H1 (cell line): ENCODE measurements at regions not wholly inside any gene's neighbourhood (a gene's known extent, or its start where the extent isn't known, plus 50 kb on each side); places are given as distances from the start of the nearest gene placed in this dataset.

Source experiments
- CTCF ChIA-PET: fragments of 300-600 bp; sonication (Branson Sonifier 250); formaldehyde crosslinking; loops from one replicate; lab custom pipeline; 2021; ENCODE audit not compliant: partially characterized antibody; lab: Charles Lee
- POLR2A ChIA-PET: fragments of 300-600 bp; sonication (Branson Sonifier 250); formaldehyde crosslinking; loops from one replicate; lab custom pipeline; 2021; ENCODE audit warnings: inconsistent platforms; ENCODE audit not compliant: partially characterized antibody; lab: Charles Lee
- DNase-seq, 2 experiments: peaks; one replicate each; pipeline versions ENCODE4 v3.0.0 to v3.0.0-alpha.2; 2010 to 2022; ENCODE audit warnings: low spot score in 2 of 2, low read depth in 1 of 2, mixed read lengths in 1 of 2
- FAIRE-seq: peaks from 2 replicates; lab custom pipeline; 2011; peaks lifted over from hg19 to GRCh38; lab: Jason Lieb, UNC
- H2AFZ ChIP-seq: 2 replicates; pipeline ENCODE4 v1.8.1; 2012; ENCODE audit warnings: low read length, inconsistent platforms
- H2AK5ac ChIP-seq: 2 replicates; pipeline ENCODE4 v1.6.1; 2013; ENCODE audit warnings: low read depth, low read length
- H2BK120ac ChIP-seq: replicated peaks from 2 replicates; pipeline ENCODE3; 2013; ENCODE audit warnings: low read depth, low read length, inconsistent platforms
- H2BK12ac ChIP-seq: 2 replicates; pipeline ENCODE4 v1.6.1; 2013; ENCODE audit warnings: low read depth, low read length
- H2BK15ac ChIP-seq: 2 replicates; pipeline ENCODE4 v1.6.1; 2013; ENCODE audit warnings: low read length
- H2BK20ac ChIP-seq: 2 replicates; pipeline ENCODE4 v1.6.1; 2013; ENCODE audit warnings: low read length
- H2BK5ac ChIP-seq: 2 replicates; pipeline ENCODE4 v1.6.1; 2013; ENCODE audit warnings: low read depth, low read length
- H3K14ac ChIP-seq: 2 replicates; pipeline ENCODE4 v1.6.1; 2013; ENCODE audit warnings: inconsistent platforms; ENCODE audit not compliant: insufficient read length
- H3K18ac ChIP-seq: 2 replicates; pipeline ENCODE4 v1.6.1; 2013; ENCODE audit warnings: low read length; ENCODE audit errors: extremely low read depth
- H3K23ac ChIP-seq: 2 replicates; pipeline ENCODE4 v1.6.1; 2013; ENCODE audit warnings: inconsistent platforms; ENCODE audit not compliant: insufficient read length
- H3K23me2 ChIP-seq: 2 replicates; pipeline ENCODE4 v1.6.1; 2013; ENCODE audit warnings: low read depth, low read length
- H3K27ac ChIP-seq: 2 replicates; pipeline ENCODE4 v1.6.1; 2011; ENCODE audit warnings: low read depth, low read length, inconsistent platforms
- H3K27me3 ChIP-seq, 4 experiments: replicated peaks in 1 of 4; 1 replicate in 1 of 4; 2 replicates in 3 of 4; pipeline versions ENCODE4 v1.6.1 to v1.8.1; 2011 to 2013; ENCODE audit warnings: low read length in 3 of 4, mild to moderate bottlenecking in 3 of 4, inconsistent platforms in 2 of 4, mixed read lengths in 2 of 4, moderate library complexity in 1 of 4; ENCODE audit not compliant: control insufficient read depth in 3 of 4, insufficient read depth in 3 of 4; ENCODE audit errors: extremely low read depth in 1 of 4
- H3K36me3 ChIP-seq, 4 experiments: 2 replicates each; pipeline versions ENCODE4 v1.6.1 to v1.8.1; 2011 to 2013; ENCODE audit warnings: mild to moderate bottlenecking in 4 of 4, low read length in 3 of 4, moderate library complexity in 2 of 4, control low read depth in 1 of 4, inconsistent platforms in 1 of 4; ENCODE audit not compliant: insufficient read depth in 4 of 4, control insufficient read depth in 2 of 4
- H3K4ac ChIP-seq: replicated peaks from 2 replicates; pipeline ENCODE3; 2013; ENCODE audit warnings: low read length, low read depth, mixed read lengths, inconsistent platforms; ENCODE audit not compliant: insufficient read length
- H3K4me1 ChIP-seq, 4 experiments: replicated peaks in 1 of 4; 1 replicate in 1 of 4; 2 replicates in 3 of 4; pipeline versions ENCODE4 v1.6.1 to v1.8.1; 2011 to 2013; ENCODE audit warnings: low read length in 3 of 4, inconsistent platforms in 2 of 4, mixed read lengths in 1 of 4; ENCODE audit not compliant: insufficient read depth in 4 of 4, control insufficient read depth in 3 of 4
- H3K4me2 ChIP-seq, 2 experiments: 2 replicates each; pipeline versions ENCODE4 v1.6.1 to v1.8.1; 2011 to 2013; ENCODE audit warnings: low read depth in 2 of 2, low read length in 2 of 2, control low read depth in 1 of 2, inconsistent platforms in 1 of 2, mild to moderate bottlenecking in 1 of 2; ENCODE audit not compliant: insufficient read depth in 1 of 2
- H3K4me3 ChIP-seq, 4 experiments: fragments of 200-600, 300-600 bp in 1 of 4; sonication (generic), shearing (Covaris generic), sonication (Bioruptor Twin) in 1 of 4; 2 replicates each; pipeline versions ENCODE4 v1.5.1 to v1.8.1; 2011 to 2016; ENCODE audit warnings: low read length in 4 of 4, low read depth in 3 of 4, control low read depth in 2 of 4, inconsistent platforms in 2 of 4, mild to moderate bottlenecking in 2 of 4, mixed read lengths in 1 of 4, moderate library complexity in 1 of 4; ENCODE audit not compliant: insufficient read depth in 2 of 4; ENCODE audit errors: extremely low read depth in 1 of 4
- H3K56ac ChIP-seq: replicated peaks from 2 replicates; pipeline ENCODE3; 2013; ENCODE audit warnings: low read depth, mild to moderate bottlenecking, mixed read lengths, low read length, inconsistent platforms; ENCODE audit not compliant: insufficient read length
- H3K79me1 ChIP-seq: 2 replicates; pipeline ENCODE4 v1.6.1; 2013; ENCODE audit warnings: low read depth, low read length, control low read depth
- H3K79me2 ChIP-seq, 2 experiments: 2 replicates each; pipeline versions ENCODE4 v1.6.1 to v1.8.1; 2012 to 2013; ENCODE audit warnings: low read length in 2 of 2, mild to moderate bottlenecking in 2 of 2, inconsistent platforms in 1 of 2; ENCODE audit not compliant: insufficient read depth in 2 of 2, control insufficient read depth in 1 of 2
- H3K9ac ChIP-seq, 4 experiments: replicated peaks in 1 of 4; 1 replicate in 1 of 4; 2 replicates in 3 of 4; pipeline versions ENCODE4 v1.6.1 to v1.8.1; 2011 to 2013; ENCODE audit warnings: low read depth in 3 of 4, low read length in 3 of 4, control low read depth in 2 of 4, mild to moderate bottlenecking in 2 of 4, moderate library complexity in 2 of 4, inconsistent platforms in 1 of 4; ENCODE audit errors: extremely low read depth in 1 of 4
- H3K9me3 ChIP-seq, 2 experiments: 2 replicates each; pipeline versions ENCODE4 v1.6.1 to v1.8.1; 2012 to 2013; ENCODE audit warnings: mild to moderate bottlenecking in 2 of 2, moderate library complexity in 2 of 2, control low read depth in 1 of 2, inconsistent platforms in 1 of 2, low read depth in 1 of 2, low read length in 1 of 2, mixed read lengths in 1 of 2; ENCODE audit not compliant: insufficient read depth in 2 of 2
- H4K20me1 ChIP-seq, 2 experiments: replicated peaks in 1 of 2; 2 replicates each; pipeline versions ENCODE3 to v1.8.1; 2011 to 2013; ENCODE audit warnings: inconsistent platforms in 2 of 2, low read length in 2 of 2, mild to moderate bottlenecking in 1 of 2; ENCODE audit not compliant: insufficient read depth in 2 of 2, control insufficient read depth in 1 of 2
- H4K5ac ChIP-seq: 2 replicates; pipeline ENCODE4 v1.6.1; 2013; ENCODE audit warnings: low read length, low read depth, mixed read lengths, inconsistent platforms; ENCODE audit not compliant: insufficient read length
- H4K8ac ChIP-seq: 2 replicates; pipeline ENCODE4 v1.8.0; 2013; ENCODE audit warnings: mild to moderate bottlenecking, moderate library complexity, low read length, inconsistent platforms; ENCODE audit not compliant: insufficient read depth; ENCODE audit errors: extremely low read depth
- H4K91ac ChIP-seq: replicated peaks from 2 replicates; pipeline ENCODE3; 2013; ENCODE audit warnings: low read length, mixed read lengths, inconsistent platforms; ENCODE audit not compliant: insufficient read length
- JUND ChIP-seq: IDR thresholded peaks from 2 replicates; pipeline ENCODE4 v1.6.1; 2011; ENCODE audit warnings: mild to moderate bottlenecking, improper control_type of control experiment, low read length
- NANOG ChIP-seq: IDR thresholded peaks from 2 replicates; pipeline ENCODE4 v1.6.1; 2011; ENCODE audit warnings: low read length, low read depth, mild to moderate bottlenecking, inconsistent platforms; ENCODE audit not compliant: insufficient read depth, poor library complexity, severe bottlenecking
- TEAD4 ChIP-seq: IDR thresholded peaks from 2 replicates; pipeline ENCODE4 v1.6.1; 2012; ENCODE audit warnings: low read depth, low read length, inconsistent platforms, mixed read lengths
- YY1 ChIP-seq: IDR thresholded peaks from 2 replicates; pipeline ENCODE4 v1.6.1; 2011; ENCODE audit warnings: low read depth, mild to moderate bottlenecking, low read length
- WGBS, 2 experiments: shearing (Covaris generic) in 1 of 2; methylation state at CpG; one replicate each; pipeline versions ENCODE4 v1.1.6 to v1.1.7; 2013 to 2015; ENCODE audit warnings: low lambda C conversion rate in 2 of 2, mixed read lengths in 2 of 2, inconsistent platforms in 1 of 2, low coverage in 1 of 2, missing lambda C conversion rate in 1 of 2; ENCODE audit not compliant: insufficient replicate concordance in 2 of 2, insufficient coverage in 1 of 2, insufficient read length in 1 of 2; ENCODE audit errors: extremely low coverage in 1 of 2, missing lambda C conversion rate in 1 of 2; 5-methylcytosine and 5-hydroxymethylcytosine counted together

GRCh38 chr18:10167759-10168158, 253.9 kb downstream of the VAPA start:
- H3K18ac ChIP-seq: no peak overlapping the region
- H4K5ac ChIP-seq: no peak overlapping the region
- no peaks in the 10 kb centered on the region; a peak in 1 of 7 replicates for H3K4me1 ChIP-seq
- no peaks in the 10 kb centered on the region for H4K20me1 ChIP-seq
- H3K4me3 ChIP-seq: no peak overlapping the region
- no peak overlapping the region for H2BK12ac ChIP-seq
- H3K9me3 ChIP-seq: no peaks in the 10 kb centered on the region
- H4K91ac ChIP-seq: no peak overlapping the region
- H3K27me3 ChIP-seq: no peaks in the 10 kb centered on the region
- H3K23me2 ChIP-seq: no peaks in the 10 kb centered on the region
- H3K23ac ChIP-seq: no peak overlapping the region
- no peaks in the 10 kb centered on the region for H3K36me3 ChIP-seq
- no peaks in the 10 kb centered on the region for H3K79me2 ChIP-seq
- no peak for FAIRE-seq
- H3K27ac ChIP-seq: no peak overlapping the region
- H3K4ac ChIP-seq: no peak overlapping the region
- no peak overlapping the region for H2BK15ac ChIP-seq
- no peak overlapping the region for H2BK120ac ChIP-seq
- no peak for DNase-seq
- no peak overlapping the region for H3K56ac ChIP-seq
- no peak for TF ChIP-seq TEAD4
- no peak for TF ChIP-seq YY1
- TF ChIP-seq NANOG: no peak
- TF ChIP-seq JUND: no peak
- no peak overlapping the region for H2BK5ac ChIP-seq
- ChIA-PET POLR2A (no interaction called here), CTCF (no interaction called here)
- no peak overlapping the region for H2AK5ac ChIP-seq
- H4K8ac ChIP-seq: no peak overlapping the region
- no peak overlapping the region for H2AFZ ChIP-seq
- H3K9ac ChIP-seq: no peak overlapping the region
- no peaks in the 10 kb centered on the region for H3K79me1 ChIP-seq
- no peak overlapping the region for H3K4me2 ChIP-seq
- no peak overlapping the region for H2BK20ac ChIP-seq
- H3K14ac ChIP-seq: no peak overlapping the region
- WGBS, 2 experiments: 88% methylated on average over 11 of the region's 11 CpGs; no CpG with 5 or more reads in 1 of the 2 experiments
